DND-41 (cell line): ENCODE measurements at regions not wholly inside any gene's neighbourhood (a gene's known extent, or its start where the extent isn't known, plus 50 kb on each side); places are given as distances from the start of the nearest gene placed in this dataset.

ENCODE experiments used
- ATAC-seq: fragments of 200-7000 bp; cut with Tn5 transposase; 3 replicates; pipeline ENCODE4 v1.9.1; 2021; ENCODE audit warnings: low read depth; ENCODE audit not compliant: insufficient read depth
- DNase-seq: peaks from one replicate; pipeline ENCODE4 v3.0.0-alpha.2; 2020
- H2AFZ ChIP-seq: 2 replicates; pipeline ENCODE4 v1.6.0; 2012; ENCODE audit warnings: low read depth, low read length
- H3K27ac ChIP-seq: 2 replicates; pipeline ENCODE4 v1.5.1; 2012; ENCODE audit warnings: low read length, inconsistent platforms
- H3K27me3 ChIP-seq: fragments of 200-600 bp; sonication (generic); 2 replicates; pipeline ENCODE4 v1.6.0; 2012; ENCODE audit warnings: low read length, mild to moderate bottlenecking, inconsistent platforms; ENCODE audit not compliant: insufficient read depth, poor library complexity
- H3K36me3 ChIP-seq: 2 replicates; pipeline ENCODE4 v1.5.1; 2012; ENCODE audit warnings: low read length, inconsistent platforms; ENCODE audit not compliant: insufficient read depth
- H3K4me1 ChIP-seq: 2 replicates; pipeline ENCODE4 v1.5.1; 2012; ENCODE audit warnings: mild to moderate bottlenecking, low read length; ENCODE audit not compliant: insufficient read depth
- H3K4me2 ChIP-seq: 2 replicates; pipeline ENCODE4 v1.6.0; 2012; ENCODE audit warnings: mild to moderate bottlenecking, moderate library complexity, low read length, inconsistent platforms; ENCODE audit not compliant: insufficient read depth
- H3K4me3 ChIP-seq, 2 experiments: fragments of 200-600 bp in 1 of 2; shearing (Covaris generic) in 1 of 2; 2 replicates each; pipeline ENCODE4 v1.5.1; 2012 to 2016; ENCODE audit warnings: inconsistent platforms in 2 of 2, low read length in 2 of 2, mild to moderate bottlenecking in 2 of 2, low read depth in 1 of 2, moderate library complexity in 1 of 2
- H3K79me2 ChIP-seq: 2 replicates; pipeline ENCODE4 v1.6.0; 2012; ENCODE audit warnings: low read length, inconsistent platforms; ENCODE audit not compliant: insufficient read depth
- H3K9ac ChIP-seq: 2 replicates; pipeline ENCODE4 v1.6.0; 2012; ENCODE audit warnings: low read depth, mild to moderate bottlenecking, inconsistent platforms, low read length, moderate library complexity
- H3K9me3 ChIP-seq: 2 replicates; pipeline ENCODE4 v1.5.1; 2012; ENCODE audit warnings: low read length, moderate library complexity, mild to moderate bottlenecking, inconsistent platforms; ENCODE audit not compliant: insufficient read depth, severe bottlenecking
- H4K20me1 ChIP-seq: 2 replicates; pipeline ENCODE4 v1.6.0; 2012; ENCODE audit warnings: low read length; ENCODE audit not compliant: insufficient read depth
- CTCF ChIP-seq: IDR thresholded peaks from 2 replicates; pipeline ENCODE4 v1.5.1; 2012; ENCODE audit warnings: borderline replicate concordance, low read length, moderate library complexity, mild to moderate bottlenecking; ENCODE audit not compliant: poor library complexity, severe bottlenecking; ENCODE audit errors: extremely low read depth
- EZH2 ChIP-seq: IDR thresholded peaks from 3 replicates; pipeline ENCODE4 v1.6.1; 2012; ENCODE audit warnings: borderline replicate concordance, low read depth, mild to moderate bottlenecking, moderate library complexity, low read length, inconsistent platforms; ENCODE audit not compliant: severe bottlenecking

- no peak overlapping the region for H2AFZ ChIP-seq
- H3K9ac ChIP-seq: no peak overlapping the region
- DNase-seq (no peak), ATAC-seq (no peak)
- no peaks in the 10 kb centered on the region for H3K9me3 ChIP-seq
- H3K79me2 ChIP-seq: no peaks in the 10 kb centered on the region
- H3K4me2 ChIP-seq: no peak overlapping the region
- no peak overlapping the region for H3K4me3 ChIP-seq
- no peaks in the 10 kb centered on the region for H3K27me3 ChIP-seq
- no peaks in the 10 kb centered on the region for H3K4me1 ChIP-seq
- TF ChIP-seq EZH2: no peak
- TF ChIP-seq CTCF: no peak
- no peaks in the 10 kb centered on the region for H3K36me3 ChIP-seq
- no peak overlapping the region for H3K27ac ChIP-seq
- H4K20me1 ChIP-seq: no peaks in the 10 kb centered on the region
Observed at GRCh38 chr6:50147371-50147770, 97.6 kb upstream of the DEFB112 start.

GRCh38 chr6:50180646-50181045 is 130.9 kb upstream of the DEFB112 start:
- Histone ChIP-seq H3K27me3 (no peaks in the 10 kb centered on the region), H3K9me3 (no peaks in the 10 kb centered on the region), H3K4me3 (no peak overlapping the region), H3K4me2 (no peak overlapping the region), H3K27ac (no peak overlapping the region), H3K4me1 (no peaks in the 10 kb centered on the region), H3K79me2 (no peaks in the 10 kb centered on the region), H4K20me1 (no peaks in the 10 kb centered on the region), H3K36me3 (no peaks in the 10 kb centered on the region), H3K9ac (no peak overlapping the region), H2AFZ (no peak overlapping the region)
- ATAC-seq (no peak), DNase-seq (no peak)
- TF ChIP-seq CTCF (no peak), EZH2 (no peak)

- Histone ChIP-seq H3K4me2 (no peak overlapping the region), H2AFZ (no peak overlapping the region), H3K79me2 (no peaks in the 10 kb centered on the region), H3K36me3 (no peaks in the 10 kb centered on the region), H4K20me1 (no peaks in the 10 kb centered on the region), H3K9me3 (no peaks in the 10 kb centered on the region), H3K27me3 (no peaks in the 10 kb centered on the region), H3K4me1 (no peaks in the 10 kb centered on the region), H3K27ac (no peak overlapping the region), H3K9ac (no peak overlapping the region), H3K4me3 (no peak overlapping the region)
- ATAC-seq: no peak
- DNase-seq: no peak
- no peak for TF ChIP-seq EZH2
- peak; percentile 43 for TF ChIP-seq CTCF
Observed at GRCh38 chr6:50185006-50185405, 135.3 kb upstream of the DEFB112 start.

- H3K79me2 ChIP-seq: no peaks in the 10 kb centered on the region
- DNase-seq (no peak), ATAC-seq (no peak)
- H4K20me1 ChIP-seq: no peaks in the 10 kb centered on the region
- H2AFZ ChIP-seq: no peak overlapping the region
- no peak for TF ChIP-seq EZH2
- no peak for TF ChIP-seq CTCF
- no peaks in the 10 kb centered on the region for H3K4me1 ChIP-seq
- no peaks in the 10 kb centered on the region for H3K27me3 ChIP-seq
- no peaks in the 10 kb centered on the region for H3K9me3 ChIP-seq
- no peaks in the 10 kb centered on the region for H3K36me3 ChIP-seq
- no peak overlapping the region for H3K4me2 ChIP-seq
- no peak overlapping the region for H3K27ac ChIP-seq
- H3K9ac ChIP-seq: no peak overlapping the region
- H3K4me3 ChIP-seq: no peak overlapping the region
Observed at GRCh38 chr6:50187351-50187921, 137.7 kb upstream of the DEFB112 start.
